ENCODE measurements at regions not wholly inside any gene's neighbourhood (a gene's known extent, or its start where the extent isn't known, plus 50 kb on each side); places are given as distances from the start of the nearest gene placed in this dataset.

GRCh38 chr15:29376590-29376989, 107.0 kb upstream of the NSMCE3 start:
- TF ChIP-seq NRF1 (IDR thresholded peaks at IDR 0.05; ENCODE audit: low read depth, low read length) = no peak
- TF ChIP-seq HDAC6 (IDR thresholded peaks at IDR 0.05; ENCODE audit: low read depth, low read length) = no peak
- TF ChIP-seq MAX (IDR thresholded peaks at IDR 0.05) = no peak
- TF ChIP-seq CHD1 (IDR thresholded peaks at IDR 0.05; ENCODE audit: low read depth, low read length) = no peak
- no peak for TF ChIP-seq POLR2A (IDR thresholded peaks at IDR 0.05; ENCODE audit: control extremely low read depth in 1 of 2, low read depth in 2 of 2, low read length in 2 of 2)

Data from H1 (cell line).